B cell (primary cell): ENCODE measurements at regions not wholly inside any gene's neighbourhood (a gene's known extent, or its start where the extent isn't known, plus 50 kb on each side); places are given as distances from the start of the nearest gene placed in this dataset.

Experiments
- ATAC-seq: fragments of 200-7000 bp; cut with Tn5 transposase; one replicate; pipeline ENCODE4 v1.10.0; 2021; ENCODE audit warnings: low read depth, mild to moderate bottlenecking, moderate number of reproducible peaks, moderate library complexity
- CTCF ChIA-PET: fragments of 350-600 bp; sonication (Branson Sonifier 250); formaldehyde crosslinking; loops from one replicate; lab custom pipeline; 2021; ENCODE audit warnings: antibody characterized with exemption, inconsistent platforms; lab: Charles Lee
- POLR2A ChIA-PET: fragments of 350-600 bp; sonication (Branson Sonifier 250); formaldehyde crosslinking; loops from one replicate; lab custom pipeline; 2021; ENCODE audit warnings: antibody characterized with exemption; lab: Charles Lee
- DNase-seq: peaks from one replicate; pipeline ENCODE4 v3.0.0; 2013
- H2AFZ ChIP-seq: 2 replicates; pipeline ENCODE4 v1.6.1; 2012; ENCODE audit warnings: mild to moderate bottlenecking, low read depth, low read length; ENCODE audit not compliant: insufficient read depth, poor library complexity, severe bottlenecking
- H3K27ac ChIP-seq, 2 donors: 1 replicate in 1 of 2; 2 replicates in 1 of 2; pipeline ENCODE4 v1.5.1; 2012 to 2013; ENCODE audit warnings: low read length in 2 of 2, mild to moderate bottlenecking in 2 of 2, moderate library complexity in 1 of 2
- H3K27me3 ChIP-seq, 4 experiments: fragments of 200-600 bp in 1 of 4; sonication (generic) in 1 of 4; replicated peaks in 1 of 4; 1 replicate in 2 of 4; 2 replicates in 2 of 4; pipeline versions ENCODE4 v1.6.1 to v1.7.0; 2013 to 2016; ENCODE audit warnings: low read length in 3 of 4, mild to moderate bottlenecking in 2 of 4, mixed read lengths in 1 of 4, moderate library complexity in 1 of 4; ENCODE audit not compliant: insufficient read depth in 4 of 4, control insufficient read depth in 3 of 4; ENCODE audit errors: control extremely low read depth in 1 of 4
- H3K36me3 ChIP-seq, 2 experiments: replicated peaks in 1 of 2; 1 replicate in 1 of 2; 2 replicates in 1 of 2; pipeline versions ENCODE4 v1.6.1 to v1.7.1; 2013; ENCODE audit warnings: low read length in 1 of 2; ENCODE audit not compliant: insufficient read depth in 2 of 2, control insufficient read depth in 1 of 2; ENCODE audit errors: control extremely low read depth in 1 of 2, extremely low read depth in 1 of 2
- H3K4me1 ChIP-seq, 2 donors: fragments of 200-600 bp in 1 of 2; sonication (generic) in 1 of 2; 1 replicate in 1 of 2; 2 replicates in 1 of 2; pipeline versions ENCODE4 v1.5.1 to v1.6.1; 2013 to 2017; ENCODE audit warnings: low read length in 2 of 2; ENCODE audit not compliant: control insufficient read depth in 2 of 2, insufficient read depth in 2 of 2
- H3K4me2 ChIP-seq: replicated peaks from 2 replicates; pipeline ENCODE3; 2012; ENCODE audit warnings: mild to moderate bottlenecking, low read depth, low read length; ENCODE audit not compliant: poor library complexity, severe bottlenecking
- H3K4me3 ChIP-seq, 5 experiments: fragments of 200-600 bp in 1 of 5; sonication (generic) in 1 of 5; 1 replicate in 3 of 5; 2 replicates in 2 of 5; pipeline versions ENCODE4 v1.5.1 to v1.7.0; 2011 to 2016; ENCODE audit warnings: low read length in 4 of 5, mild to moderate bottlenecking in 4 of 5, low read depth in 2 of 5, control low read depth in 1 of 5, moderate library complexity in 1 of 5; ENCODE audit not compliant: insufficient read depth in 1 of 5; ENCODE audit errors: control extremely low read depth in 1 of 5, extremely low read depth in 1 of 5
- H3K79me2 ChIP-seq: fragments of 200-600 bp; sonication (generic); one replicate; pipeline ENCODE4 v1.6.0; 2016; ENCODE audit warnings: low read length; ENCODE audit not compliant: control insufficient read depth, insufficient read depth
- H3K9ac ChIP-seq: fragments of 200-600 bp; sonication (generic); 2 replicates; pipeline ENCODE4 v1.6.1; 2017; ENCODE audit warnings: mild to moderate bottlenecking, low read length, moderate library complexity
- H3K9me3 ChIP-seq, 3 donors: one replicate each; pipeline versions ENCODE4 v1.6.1 to v1.7.1; 2013; ENCODE audit warnings: low read length in 2 of 3; ENCODE audit not compliant: control insufficient read depth in 2 of 3, insufficient read depth in 1 of 3; ENCODE audit errors: control extremely low read depth in 1 of 3
- H4K20me1 ChIP-seq: 2 replicates; pipeline ENCODE4 v1.6.0; 2012; ENCODE audit warnings: mild to moderate bottlenecking, low read length; ENCODE audit not compliant: insufficient read depth, control insufficient read depth, poor library complexity, severe bottlenecking
- H3K27ac Mint-ChIP-seq: one replicate; pipeline ENCODE4 v1.8.0; 2021; ENCODE audit warnings: mixed read lengths
- H3K27me3 Mint-ChIP-seq: one replicate; pipeline ENCODE4 v1.8.0; 2021; ENCODE audit warnings: mixed read lengths
- H3K4me1 Mint-ChIP-seq: one replicate; pipeline ENCODE4 v1.8.0; 2021; ENCODE audit warnings: mixed read lengths
- H3K4me3 Mint-ChIP-seq: one replicate; pipeline ENCODE4 v1.8.0; 2021; ENCODE audit warnings: mixed read lengths
- H3K9me3 Mint-ChIP-seq: one replicate; pipeline ENCODE4 v1.8.0; 2022; ENCODE audit warnings: mixed read lengths; ENCODE audit not compliant: insufficient read depth
- CTCF ChIP-seq: fragments of 200-600 bp; IDR thresholded peaks from one replicate; pipeline ENCODE4 v1.8.0; 2022; ENCODE audit warnings: antibody characterized with exemption, mild to moderate bottlenecking
- EZH2 ChIP-seq: IDR thresholded peaks from 2 replicates; pipeline ENCODE4 v1.6.1; 2012; ENCODE audit warnings: borderline replicate concordance, low read depth, mild to moderate bottlenecking, moderate library complexity, low read length; ENCODE audit not compliant: insufficient read depth, poor library complexity, severe bottlenecking
- WGBS: methylation state at CpG from one replicate; pipeline ENCODE4 v1.1.5; 2013; ENCODE audit warnings: missing lambda C conversion rate; ENCODE audit not compliant: insufficient coverage; 5-methylcytosine and 5-hydroxymethylcytosine counted together
- intact Hi-C: fragments of 100-400 bp; cut with micrococcal nuclease; formaldehyde crosslinking; loops from one replicate; pipeline ENCODE4 v1.10.0; 2022

GRCh38 chr10:124194199-124194824 is 100.9 kb upstream of the CHST15 start:
- H4K20me1 ChIP-seq = no peaks in the 10 kb centered on the region
- Mint-ChIP-seq H3K9me3 (no peaks in the 10 kb centered on the region), H3K27me3 (peaks cover 9% of the 10 kb centered on the region), H3K27ac (no peak overlapping the region), H3K4me1 (peaks cover 7% of the 10 kb centered on the region), H3K4me3 (no peak overlapping the region)
- no peaks in the 10 kb centered on the region for H3K79me2 ChIP-seq
- no peak overlapping the region for H3K4me2 ChIP-seq
- H3K36me3 ChIP-seq = no peaks in the 10 kb centered on the region
- CTCF ChIA-PET = no interaction called here
- TF ChIP-seq CTCF (no peak), EZH2 (no peak)
- H3K4me3 ChIP-seq = no peak overlapping the region
- intact Hi-C loops = no loop called here
- POLR2A ChIA-PET = no interaction called here
- DNase-seq = no peak
- H3K27ac ChIP-seq = no peak overlapping the region
- no peak overlapping the region for H2AFZ ChIP-seq
- no peak for ATAC-seq
- H3K4me1 ChIP-seq = peaks cover 0 to 8% of the 10 kb centered on the region in 2 donors
- no peaks in the 10 kb centered on the region for H3K27me3 ChIP-seq
- no peak overlapping the region for H3K9ac ChIP-seq
- 70% methylated on average over 2 of the region's 2 CpGs for WGBS
- H3K9me3 ChIP-seq = no peaks in the 10 kb centered on the region

GRCh38 chr10:124193309-124193696 is 99.9 kb upstream of the CHST15 start:
- DNase-seq (no peak), ATAC-seq (no peak)
- peaks cover 0 to 8% of the 10 kb centered on the region in 2 donors for H3K4me1 ChIP-seq
- POLR2A ChIA-PET = no interaction called here
- no peaks in the 10 kb centered on the region for H3K9me3 Mint-ChIP-seq
- H2AFZ ChIP-seq = no peak overlapping the region
- H3K27ac ChIP-seq = no peak overlapping the region
- H3K4me1 Mint-ChIP-seq = peaks cover 7% of the 10 kb centered on the region
- no peak overlapping the region for H3K9ac ChIP-seq
- H3K27me3 ChIP-seq = no peaks in the 10 kb centered on the region
- no peak overlapping the region for H3K27ac Mint-ChIP-seq
- no peaks in the 10 kb centered on the region for H3K79me2 ChIP-seq
- H3K4me3 ChIP-seq = no peak overlapping the region
- over 99% methylated on average over 8 of the region's 8 CpGs for WGBS
- peaks cover 5% of the 10 kb centered on the region for H3K27me3 Mint-ChIP-seq
- no peak for TF ChIP-seq CTCF
- no peak for TF ChIP-seq EZH2
- intact Hi-C loops = no loop called here
- no peaks in the 10 kb centered on the region for H3K9me3 ChIP-seq
- no peaks in the 10 kb centered on the region for H3K36me3 ChIP-seq
- H3K4me2 ChIP-seq = no peak overlapping the region
- CTCF ChIA-PET = interaction anchor here (1.6 to 1.8 kb wide), 2 partner anchors 157 to 196 kb away, joined by 4 read pairs; no protein-coding TSS in a partner anchor
- no peak overlapping the region for H3K4me3 Mint-ChIP-seq
- H4K20me1 ChIP-seq = no peaks in the 10 kb centered on the region
